Activated B cell treated with CpG ODN at 0.5 μM for 24 hours (primary cell): ENCODE measurements at regions not wholly inside any gene's neighbourhood (a gene's known extent, or its start where the extent isn't known, plus 50 kb on each side); places are given as distances from the start of the nearest gene placed in this dataset.

Experiments
- ATAC-seq: fragments of 200-7000 bp; cut with Tn5 transposase; one replicate; pipeline ENCODE4 v1.10.0; 2021; ENCODE audit warnings: low read depth, mild to moderate bottlenecking, moderate library complexity
- CTCF ChIA-PET: fragments of 350-600 bp; sonication (Branson Sonifier 250); formaldehyde crosslinking; loops from one replicate; lab custom pipeline; 2021; ENCODE audit warnings: antibody characterized with exemption; lab: Charles Lee
- POLR2A ChIA-PET: fragments of 350-600 bp; sonication (Branson Sonifier 250); formaldehyde crosslinking; loops from one replicate; lab custom pipeline; 2021; ENCODE audit warnings: antibody characterized with exemption; lab: Charles Lee
- DNase-seq: peaks from one replicate; pipeline ENCODE4 v3.0.0; 2022
- H3K27ac Mint-ChIP-seq: one replicate; pipeline ENCODE4 v1.8.0; 2020; ENCODE audit warnings: mixed read lengths
- H3K27me3 Mint-ChIP-seq: one replicate; pipeline ENCODE4 v1.8.0; 2021; ENCODE audit warnings: mixed read lengths
- H3K36me3 Mint-ChIP-seq: one replicate; pipeline ENCODE4 v1.8.0; 2021; ENCODE audit warnings: low read depth, mixed read lengths
- H3K4me1 Mint-ChIP-seq: one replicate; pipeline ENCODE4 v1.8.0; 2021; ENCODE audit warnings: mixed read lengths
- H3K4me3 Mint-ChIP-seq: one replicate; pipeline ENCODE4 v1.8.0; 2020; ENCODE audit warnings: mild to moderate bottlenecking, mixed read lengths
- H3K9me3 Mint-ChIP-seq: one replicate; pipeline ENCODE4 v1.8.0; 2020; ENCODE audit warnings: mixed read lengths
- CTCF ChIP-seq: fragments of 200-600 bp; IDR thresholded peaks from one replicate; pipeline ENCODE4 v1.8.0; 2022; ENCODE audit warnings: antibody characterized with exemption, mild to moderate bottlenecking
- intact Hi-C: fragments of 100-400 bp; cut with micrococcal nuclease; formaldehyde crosslinking; loops from one replicate; pipeline ENCODE4 v1.15.1; 2024

GRCh38 chr1:30125021-30125820 is 598.2 kb downstream of the MATN1 start:
- H3K9me3 Mint-ChIP-seq = no peaks in the 10 kb centered on the region
- no peak for ATAC-seq
- no peak for TF ChIP-seq CTCF
- intact Hi-C loops = no loop called here
- no peaks in the 10 kb centered on the region for H3K27me3 Mint-ChIP-seq
- no peak overlapping the region for H3K4me3 Mint-ChIP-seq
- ChIA-PET POLR2A (no interaction called here), CTCF (no interaction called here)
- H3K27ac Mint-ChIP-seq = no peak overlapping the region
- H3K4me1 Mint-ChIP-seq = no peaks in the 10 kb centered on the region
- no peaks in the 10 kb centered on the region for H3K36me3 Mint-ChIP-seq
- DNase-seq = no peak

- H3K9me3 Mint-ChIP-seq = no peaks in the 10 kb centered on the region
- H3K4me3 Mint-ChIP-seq = no peak overlapping the region
- no peak overlapping the region for H3K27ac Mint-ChIP-seq
- DNase-seq (no peak), ATAC-seq (no peak)
- H3K27me3 Mint-ChIP-seq = no peaks in the 10 kb centered on the region
- intact Hi-C loops = no loop called here
- H3K4me1 Mint-ChIP-seq = no peaks in the 10 kb centered on the region
- ChIA-PET CTCF (no interaction called here), POLR2A (no interaction called here)
- H3K36me3 Mint-ChIP-seq = no peaks in the 10 kb centered on the region
- TF ChIP-seq CTCF = no peak
Observed at GRCh38 chr1:30123896-30124295, 599.5 kb downstream of the MATN1 start.

GRCh38 chr1:30123036-30123435 is 600.3 kb downstream of the MATN1 start:
- TF ChIP-seq CTCF = no peak
- H3K27me3 Mint-ChIP-seq = no peaks in the 10 kb centered on the region
- H3K36me3 Mint-ChIP-seq = no peaks in the 10 kb centered on the region
- POLR2A ChIA-PET = no interaction called here
- intact Hi-C loops = no loop called here
- CTCF ChIA-PET = no interaction called here
- ATAC-seq (no peak), DNase-seq (no peak)
- no peaks in the 10 kb centered on the region for H3K4me1 Mint-ChIP-seq
- no peak overlapping the region for H3K27ac Mint-ChIP-seq
- no peak overlapping the region for H3K4me3 Mint-ChIP-seq
- no peaks in the 10 kb centered on the region for H3K9me3 Mint-ChIP-seq

DNA sequence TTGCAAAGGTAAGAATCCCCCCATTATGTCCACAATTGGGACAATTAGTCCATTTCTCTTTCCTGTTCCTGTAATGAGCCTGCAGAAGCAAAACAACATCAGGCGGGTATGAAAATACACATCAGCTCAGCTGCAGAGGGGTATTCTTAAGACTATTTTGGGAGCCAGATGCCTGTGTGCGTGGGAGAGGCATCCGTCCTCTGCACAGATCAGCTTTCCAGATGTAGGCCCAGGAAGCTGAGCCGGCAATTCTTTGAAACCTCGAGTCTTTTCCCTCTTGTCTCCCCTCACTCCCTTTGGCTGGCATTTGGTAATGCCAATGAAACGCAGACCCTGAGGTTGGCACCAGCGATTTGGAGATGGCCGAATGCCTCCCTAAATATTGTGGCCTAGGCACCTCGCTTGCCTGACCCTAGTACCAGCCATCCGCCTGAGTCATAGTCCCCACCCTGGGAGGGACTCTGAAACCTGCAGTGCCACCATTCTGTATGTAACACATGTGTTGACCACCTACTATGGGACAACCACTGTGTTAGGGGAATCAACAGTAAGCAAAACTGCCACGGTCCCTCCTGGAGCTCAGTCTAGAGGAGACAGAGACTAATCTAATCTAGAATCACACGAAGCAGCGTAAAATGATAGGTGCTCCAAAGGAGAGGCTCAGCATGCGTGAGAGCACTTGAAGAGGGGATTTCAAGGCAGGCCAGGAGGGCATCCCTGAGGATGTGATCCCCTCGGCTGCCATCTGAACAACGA is 603.0 kb downstream of the MATN1 start:
- TF ChIP-seq CTCF = no peak
- no peak for DNase-seq
- Mint-ChIP-seq H3K36me3 (no peaks in the 10 kb centered on the region), H3K4me1 (no peaks in the 10 kb centered on the region), H3K4me3 (no peak overlapping the region), H3K27me3 (peaks cover 3% of the 10 kb centered on the region), H3K9me3 (no peaks in the 10 kb centered on the region), H3K27ac (no peak overlapping the region)
- intact Hi-C loops = no loop called here
- CTCF ChIA-PET = no interaction called here
- POLR2A ChIA-PET = no interaction called here
- ATAC-seq = no peak

- ChIA-PET POLR2A (no interaction called here), CTCF (no interaction called here)
- H3K27me3 Mint-ChIP-seq = peaks cover 10% of the 10 kb centered on the region
- H3K36me3 Mint-ChIP-seq = no peaks in the 10 kb centered on the region
- H3K9me3 Mint-ChIP-seq = no peaks in the 10 kb centered on the region
- DNase-seq = no peak
- ATAC-seq = no peak
- H3K27ac Mint-ChIP-seq = no peak overlapping the region
- TF ChIP-seq CTCF = no peak
- H3K4me1 Mint-ChIP-seq = no peaks in the 10 kb centered on the region
- intact Hi-C loops = no loop called here
- no peak overlapping the region for H3K4me3 Mint-ChIP-seq
Observed at GRCh38 chr1:30117685-30118084, 605.7 kb downstream of the MATN1 start.
